ENCODE measurements at regions not wholly inside any gene's neighbourhood (a gene's known extent, or its start where the extent isn't known, plus 50 kb on each side); places are given as distances from the start of the nearest gene placed in this dataset.

GRCh38 chr16:65728167-65728566 lies 606.3 kb upstream of the CDH11 start:
- TF ChIP-seq CTCF (IDR thresholded peaks at IDR 0.05), result no peak
- TF ChIP-seq POLR2A (IDR thresholded peaks at IDR 0.05), result no peak

Measured in Peyer's patch (tissue), 4 donors.